ENCODE measurements at regions not wholly inside any gene's neighbourhood (a gene's known extent, or its start where the extent isn't known, plus 50 kb on each side); places are given as distances from the start of the nearest gene placed in this dataset.

DNA sequence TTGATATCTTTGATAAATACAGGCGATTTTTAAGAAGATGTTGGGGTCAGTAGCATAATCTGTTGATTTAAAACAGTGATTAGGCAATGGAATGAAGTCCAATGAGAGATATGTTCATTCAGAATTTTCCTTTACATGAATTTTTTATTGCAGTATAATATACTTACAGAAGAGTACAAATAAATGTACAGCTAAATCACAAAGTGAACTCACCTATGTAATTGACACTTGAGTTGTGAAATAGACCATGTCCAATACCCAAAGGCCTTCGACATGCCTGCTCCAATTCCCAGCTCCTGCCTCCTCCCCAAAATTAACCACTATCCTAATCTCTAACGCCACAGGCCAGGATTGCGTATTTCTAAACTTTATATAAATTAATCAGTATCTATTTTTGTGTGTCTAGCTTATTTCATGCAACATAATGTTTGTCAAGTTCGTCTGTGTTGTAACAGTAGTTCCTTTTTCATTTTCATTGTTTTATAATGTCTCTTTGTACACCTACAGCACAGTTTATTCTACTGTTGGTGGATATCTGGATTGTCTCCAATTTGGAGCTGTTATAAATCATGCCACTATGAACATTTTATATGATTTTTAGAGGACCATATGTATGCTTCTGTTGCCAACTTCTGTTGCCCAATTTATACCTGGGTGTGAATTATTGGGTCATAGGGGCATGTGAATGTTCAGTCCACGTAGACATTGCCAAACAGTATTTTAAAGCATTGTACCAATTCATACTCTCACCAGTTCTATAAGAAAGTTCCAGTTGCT lies 208.3 kb downstream of the TLE1 start:
- DNase-seq (ENCODE audit: low read depth): no peak

GRCh38 chr9:81479573-81479972 lies 209.8 kb downstream of the TLE1 start:
- no peak for DNase-seq (ENCODE audit: low read depth)

- no peak for DNase-seq (ENCODE audit: low read depth)
These were observed 211.7 kb downstream of the TLE1 start for GRCh38 chr9:81477669-81478068.

GRCh38 chr9:81476813-81477490 lies 212.4 kb downstream of the TLE1 start:
- no peak for DNase-seq (ENCODE audit: low read depth)

DNA sequence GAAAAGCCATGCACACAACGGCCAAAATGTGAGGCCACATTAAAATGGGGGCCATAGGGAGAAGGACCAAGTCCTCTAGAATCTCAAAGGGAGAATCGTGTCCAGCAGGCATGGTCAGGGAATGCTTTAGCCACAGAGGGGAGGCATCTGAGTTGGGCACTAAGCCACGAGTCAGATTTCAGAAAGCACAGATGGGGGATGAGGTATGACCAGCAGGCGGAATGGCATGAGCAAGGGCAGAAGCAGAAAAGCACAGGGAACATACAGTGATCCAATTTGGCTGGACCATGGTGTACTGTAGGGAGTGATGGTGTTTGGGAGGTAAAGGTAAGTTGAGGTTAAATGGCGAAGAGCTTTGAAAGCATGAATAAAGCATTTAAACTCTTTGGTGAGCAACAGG lies 214.6 kb downstream of the TLE1 start:
- DNase-seq (ENCODE audit: low read depth): no peak

GRCh38 chr9:81474125-81474524 lies 215.2 kb downstream of the TLE1 start:
- DNase-seq (ENCODE audit: low read depth): no peak

DNA sequence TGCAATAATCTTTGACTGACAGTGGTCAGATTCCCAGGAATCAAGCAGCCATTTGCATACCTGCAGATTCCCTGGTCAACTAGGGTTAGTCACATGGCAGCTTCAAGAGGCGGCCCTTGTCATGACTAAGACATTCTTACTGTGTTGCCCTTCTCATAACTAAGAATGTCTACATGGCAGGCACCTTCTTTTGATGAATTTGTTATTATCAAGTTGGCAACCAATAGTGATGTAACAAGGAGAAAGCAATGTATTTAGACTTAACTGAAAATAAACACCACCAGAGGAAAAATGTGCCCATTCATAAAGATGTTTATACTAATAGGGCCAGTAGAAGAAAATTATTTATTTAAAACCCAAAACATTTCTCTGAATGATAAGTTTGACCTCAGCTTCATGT lies 215.6 kb downstream of the TLE1 start:
- DNase-seq (ENCODE audit: low read depth): no peak

GRCh38 chr9:81473206-81473605 lies 216.1 kb downstream of the TLE1 start:
- no peak for DNase-seq (ENCODE audit: low read depth)

- DNase-seq (ENCODE audit: low read depth): no peak
These were observed 216.6 kb downstream of the TLE1 start for GRCh38 chr9:81472701-81473100.

- DNase-seq (ENCODE audit: low read depth): no peak
These were observed 218.5 kb downstream of the TLE1 start for GRCh38 chr9:81470864-81471263.

- no peak for DNase-seq (ENCODE audit: low read depth)
These were observed 221.2 kb downstream of the TLE1 start for GRCh38 chr9:81468084-81468595.

GRCh38 chr9:81466981-81467380 lies 222.4 kb downstream of the TLE1 start:
- no peak for DNase-seq (ENCODE audit: low read depth)

GRCh38 chr9:81465468-81466011 lies 223.8 kb downstream of the TLE1 start:
- no peak for DNase-seq (ENCODE audit: low read depth)

DNA sequence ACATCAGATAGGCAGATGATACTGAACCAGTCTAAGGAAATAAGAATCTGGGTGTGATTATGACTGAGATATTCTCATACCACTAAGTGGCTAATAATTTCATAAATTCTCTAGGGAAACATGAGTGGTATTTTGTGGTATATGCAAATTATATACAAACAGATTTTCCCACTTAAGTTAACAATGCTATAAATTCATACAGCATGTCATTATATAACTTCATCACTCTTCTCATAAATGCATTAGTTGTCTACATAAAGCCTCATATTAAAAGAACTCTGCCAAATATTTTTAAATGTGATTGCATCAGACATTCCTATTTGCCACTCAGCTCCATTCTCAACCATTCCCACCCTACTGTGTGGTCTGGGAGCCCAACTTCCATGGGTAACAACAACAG lies 226.5 kb downstream of the TLE1 start:
- no peak for DNase-seq (ENCODE audit: low read depth)

DNA sequence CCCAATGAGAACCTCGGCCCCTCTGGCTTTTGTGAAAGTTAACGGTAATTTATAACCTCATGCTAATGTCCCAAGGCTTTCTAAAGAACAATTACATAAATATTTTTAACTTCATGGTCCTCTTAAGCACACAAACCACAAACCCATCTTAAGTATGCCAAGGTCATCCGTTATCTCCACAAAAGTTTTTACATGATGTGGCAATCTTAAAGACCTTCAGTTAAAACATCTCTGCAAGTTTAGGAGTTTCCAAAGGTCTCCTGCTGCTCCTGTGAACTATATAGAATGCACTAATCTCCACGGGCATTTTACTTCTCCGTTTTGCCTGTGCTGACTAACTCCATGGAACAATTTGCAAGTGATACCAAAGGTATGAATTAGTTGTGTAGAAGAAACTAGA lies 228.2 kb downstream of the TLE1 start:
- DNase-seq (ENCODE audit: low read depth): no peak

DNA sequence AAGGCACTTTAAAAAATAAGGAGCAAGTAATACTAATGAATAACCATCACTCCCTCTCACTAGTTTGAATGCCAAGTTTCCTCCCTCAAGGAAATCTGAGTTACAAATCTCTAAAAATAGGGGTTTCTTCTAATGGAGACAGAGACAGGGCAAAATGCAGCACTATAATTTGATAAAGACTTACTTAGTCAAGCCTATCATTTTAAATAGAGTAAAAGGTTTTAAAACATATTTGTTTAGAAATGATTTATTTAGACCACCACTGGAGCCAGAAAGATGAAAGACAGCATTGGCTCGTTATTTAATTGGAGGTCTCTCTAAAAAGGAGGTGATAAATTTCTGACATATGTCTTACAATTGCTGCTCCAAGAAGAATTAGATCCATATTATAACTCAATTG lies 228.7 kb downstream of the TLE1 start:
- DNase-seq (ENCODE audit: low read depth): no peak

DNA sequence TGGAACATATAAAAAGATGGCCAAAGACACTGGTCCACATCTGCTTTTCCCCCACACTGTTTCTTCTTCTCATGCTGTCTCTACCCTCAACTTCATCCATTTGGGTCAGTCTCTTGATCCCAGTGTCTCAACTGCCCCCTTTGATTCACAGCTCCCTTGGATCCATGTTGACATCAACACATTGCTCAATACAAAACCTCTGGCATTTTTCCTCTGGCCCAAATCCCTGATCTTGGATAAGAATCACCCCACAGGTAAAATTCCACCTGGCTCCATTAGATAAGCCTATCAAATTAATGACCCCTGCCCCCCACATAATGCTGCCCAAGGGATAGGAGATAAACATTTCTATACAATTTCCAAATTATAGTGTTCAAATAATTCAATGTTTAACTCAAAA lies 229.8 kb downstream of the TLE1 start:
- DNase-seq (ENCODE audit: low read depth): no peak

GRCh38 chr9:81456431-81457006 lies 232.8 kb downstream of the TLE1 start:
- DNase-seq (ENCODE audit: low read depth): no peak

DNA sequence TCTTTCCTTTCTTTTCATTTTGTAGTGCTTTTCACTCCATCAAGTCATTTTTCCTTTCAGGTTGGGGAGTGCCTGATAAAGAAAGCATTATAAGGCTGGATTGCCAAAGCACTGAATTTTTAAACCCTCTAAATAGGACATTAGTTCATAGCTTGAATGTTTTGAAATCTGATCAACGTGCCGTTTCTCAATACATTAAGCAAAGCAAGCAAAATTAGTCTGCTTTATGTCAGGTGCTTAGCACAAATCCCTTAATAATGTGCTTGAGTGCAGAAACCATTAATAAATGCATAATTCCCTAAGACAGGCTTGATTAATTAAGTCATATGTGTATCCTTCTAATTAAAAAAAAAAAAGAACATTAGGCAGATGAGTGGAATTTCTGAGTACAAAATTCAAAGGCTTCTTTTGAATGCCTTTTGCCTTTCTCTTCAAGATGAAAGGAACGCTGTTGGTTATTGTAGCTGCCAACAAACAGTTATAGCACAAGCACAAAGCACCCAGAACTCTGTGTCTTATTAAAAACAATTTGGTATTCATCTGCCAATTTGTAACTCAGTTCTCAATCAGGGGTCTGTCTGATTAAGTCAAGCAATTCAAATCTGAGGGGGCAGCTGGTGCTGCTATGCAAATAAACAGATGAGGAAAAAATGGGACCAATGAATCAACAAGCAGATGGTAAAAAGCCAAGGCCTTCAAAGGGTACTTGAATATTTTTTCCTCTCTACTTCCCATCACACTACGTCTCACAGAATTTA lies 233.7 kb downstream of the TLE1 start:
- DNase-seq (ENCODE audit: low read depth): no peak

DNA sequence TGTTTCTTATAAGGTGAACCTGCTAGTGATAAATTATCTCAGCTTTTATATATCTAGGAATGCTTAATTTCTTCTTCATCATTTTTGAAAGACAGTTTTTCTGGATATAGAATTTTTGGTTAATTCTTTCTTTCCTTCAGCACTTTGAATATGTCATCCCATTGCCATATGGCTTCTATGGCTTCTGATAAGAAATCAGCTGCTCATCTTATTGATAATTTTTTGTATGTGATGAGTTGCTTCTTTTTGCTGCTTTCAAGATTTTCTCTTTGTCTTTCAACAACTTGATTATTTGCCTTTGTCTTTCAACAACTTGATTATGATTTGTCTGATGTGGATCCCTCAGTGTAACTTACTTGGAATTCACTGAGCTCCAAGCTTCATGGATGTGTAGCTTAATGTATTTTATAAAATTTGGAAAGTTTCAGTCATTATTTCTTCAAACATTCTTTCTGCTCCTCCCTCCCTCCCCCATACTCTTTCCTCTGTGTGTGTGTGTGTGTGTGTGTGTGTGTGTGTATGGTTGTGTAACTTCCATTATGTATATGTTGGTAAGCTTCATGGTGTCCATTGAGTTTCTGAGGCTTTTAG lies 243.9 kb downstream of the TLE1 start:
- DNase-seq (ENCODE audit: low read depth): no peak

- DNase-seq (ENCODE audit: low read depth): no peak
These were observed 257.7 kb downstream of the TLE1 start for GRCh38 chr9:81431641-81432040.

DNA sequence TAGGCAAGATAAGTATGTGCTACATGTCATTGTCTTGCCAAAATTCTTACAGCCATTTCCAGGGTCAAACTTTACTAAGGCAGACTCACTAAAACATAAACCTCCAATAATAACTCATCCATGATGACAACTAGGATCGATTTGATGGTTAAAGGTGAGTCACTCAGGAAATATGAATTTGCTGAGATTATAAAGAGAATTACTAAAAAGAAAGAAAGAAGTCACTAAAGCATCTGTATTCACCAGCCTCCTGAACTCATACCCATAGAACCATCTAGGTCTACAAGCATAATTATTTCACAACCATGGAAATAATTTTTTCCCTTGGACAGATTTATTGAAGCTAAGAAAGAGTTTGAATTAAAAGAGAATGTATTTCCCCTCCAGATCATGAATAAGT lies 258.6 kb downstream of the TLE1 start:
- no peak for DNase-seq (ENCODE audit: low read depth)

All from activated gamma-delta T cell treated with anti-CD3 and anti-CD28 coated beads, Interleukin-2, amount 50 U/mL, for 16 hours (primary cell).